Smooth muscle cell (in vitro differentiated cells): ENCODE measurements at regions not wholly inside any gene's neighbourhood (a gene's known extent, or its start where the extent isn't known, plus 50 kb on each side); places are given as distances from the start of the nearest gene placed in this dataset.

Experiments
- DNase-seq: peaks from one replicate; lab custom pipeline; 2025; ENCODE audit not compliant: unreplicated experiment; lab: John Stamatoyannopoulos, UW
- H2AFZ ChIP-seq: fragments of 200-600 bp; sonication (generic); 2 replicates; pipeline ENCODE4 v1.6.0; 2016; ENCODE audit warnings: antibody characterized with exemption, low read depth, mild to moderate bottlenecking
- H3F3A ChIP-seq: fragments of 200-600 bp; sonication (generic); 2 replicates; pipeline ENCODE4 v1.6.0; 2017; ENCODE audit warnings: antibody characterized with exemption, low read depth
- H3K27ac ChIP-seq: fragments of 200-600 bp; sonication (generic); 2 replicates; pipeline ENCODE4 v1.5.1; 2016; ENCODE audit warnings: low read depth, mild to moderate bottlenecking
- H3K27me3 ChIP-seq: fragments of 200-600 bp; sonication (generic); 2 replicates; pipeline ENCODE4 v1.6.1; 2016; ENCODE audit warnings: low read depth, mild to moderate bottlenecking
- H3K36me3 ChIP-seq: fragments of 200-600 bp; sonication (generic); 2 replicates; pipeline ENCODE4 v1.5.1; 2016; ENCODE audit warnings: low read depth
- H3K4me1 ChIP-seq: fragments of 200-600 bp; sonication (generic); 2 replicates; pipeline ENCODE4 v1.5.1; 2016; ENCODE audit warnings: low read depth
- H3K4me2 ChIP-seq: fragments of 200-600 bp; sonication (generic); 2 replicates; pipeline ENCODE4 v1.6.0; 2016; ENCODE audit warnings: mild to moderate bottlenecking
- H3K4me3 ChIP-seq: fragments of 200-600 bp; sonication (generic); 2 replicates; pipeline ENCODE4 v1.5.1; 2016; ENCODE audit warnings: mild to moderate bottlenecking
- H3K79me2 ChIP-seq: fragments of 200-600 bp; sonication (generic); 2 replicates; pipeline ENCODE4 v1.6.0; 2016; ENCODE audit warnings: low read depth, mild to moderate bottlenecking
- H3K9ac ChIP-seq: fragments of 200-600 bp; sonication (generic); 2 replicates; pipeline ENCODE4 v1.6.0; 2016; ENCODE audit warnings: low read depth
- H3K9me3 ChIP-seq: fragments of 200-600 bp; sonication (generic); replicated peaks from 2 replicates; pipeline ENCODE4 v1.5.1; 2016; ENCODE audit warnings: low read depth
- H4K20me1 ChIP-seq: fragments of 200-600 bp; sonication (generic); 2 replicates; pipeline ENCODE4 v1.6.0; 2016; ENCODE audit warnings: low read depth
- CTCF ChIP-seq: fragments of 200-600 bp; sonication (generic); IDR thresholded peaks from 2 replicates; pipeline ENCODE4 v1.5.1; 2017; ENCODE audit warnings: borderline replicate concordance, mild to moderate bottlenecking, antibody characterized with exemption; ENCODE audit not compliant: insufficient read depth, poor library complexity, severe bottlenecking
- whole genome bisulfite sequencing: methylation state at CpG from one replicate; pipeline ENCODE4 v1.1.7; 2016; ENCODE audit warnings: low lambda C conversion rate; 5-methylcytosine and 5-hydroxymethylcytosine counted together

GRCh38 chr2:138327967-138328366 is 173.6 kb upstream of the SPOPL start:
- H3K4me1 ChIP-seq, result peaks cover 7% of the 10 kb centered on the region
- no peaks in the 10 kb centered on the region for H3K36me3 ChIP-seq
- H3K79me2 ChIP-seq, result no peaks in the 10 kb centered on the region
- no peaks in the 10 kb centered on the region for H3F3A ChIP-seq
- no peaks in the 10 kb centered on the region for H3K9me3 ChIP-seq
- H4K20me1 ChIP-seq, result no peaks in the 10 kb centered on the region
- H3K27ac ChIP-seq, result no peak overlapping the region
- H3K9ac ChIP-seq, result no peak overlapping the region
- H3K27me3 ChIP-seq, result no peaks in the 10 kb centered on the region
- 97% methylated on average over 1 of the region's 1 CpG for WGBS
- no peak for TF ChIP-seq CTCF
- no peak overlapping the region for H2AFZ ChIP-seq
- DNase-seq, result no peak
- no peak overlapping the region for H3K4me2 ChIP-seq
- no peak overlapping the region for H3K4me3 ChIP-seq

GRCh38 chr2:138329162-138329561 is 172.4 kb upstream of the SPOPL start:
- H2AFZ ChIP-seq, result no peak overlapping the region
- H4K20me1 ChIP-seq, result no peaks in the 10 kb centered on the region
- no peak for TF ChIP-seq CTCF
- no peaks in the 10 kb centered on the region for H3K27me3 ChIP-seq
- H3K4me1 ChIP-seq, result peaks cover 7% of the 10 kb centered on the region
- no peaks in the 10 kb centered on the region for H3K36me3 ChIP-seq
- DNase-seq, result no peak
- H3K27ac ChIP-seq, result no peak overlapping the region
- H3F3A ChIP-seq, result no peaks in the 10 kb centered on the region
- WGBS, result 90% methylated on average over 3 of the region's 3 CpGs
- H3K79me2 ChIP-seq, result no peaks in the 10 kb centered on the region
- no peak overlapping the region for H3K9ac ChIP-seq
- H3K4me2 ChIP-seq, result no peak overlapping the region
- no peak overlapping the region for H3K4me3 ChIP-seq
- no peaks in the 10 kb centered on the region for H3K9me3 ChIP-seq

GRCh38 chr2:138329591-138329990 is 172.0 kb upstream of the SPOPL start:
- H3K4me2 ChIP-seq, result no peak overlapping the region
- H3K4me3 ChIP-seq, result no peak overlapping the region
- H3K79me2 ChIP-seq, result no peaks in the 10 kb centered on the region
- H3K27ac ChIP-seq, result no peak overlapping the region
- TF ChIP-seq CTCF, result no peak
- no peak for DNase-seq
- H3K4me1 ChIP-seq, result peaks cover 7% of the 10 kb centered on the region
- no peak overlapping the region for H2AFZ ChIP-seq
- H3K27me3 ChIP-seq, result no peaks in the 10 kb centered on the region
- H3F3A ChIP-seq, result no peaks in the 10 kb centered on the region
- no peaks in the 10 kb centered on the region for H3K9me3 ChIP-seq
- WGBS, result 71% methylated on average over 1 of the region's 1 CpG
- no peak overlapping the region for H3K9ac ChIP-seq
- no peaks in the 10 kb centered on the region for H3K36me3 ChIP-seq
- no peaks in the 10 kb centered on the region for H4K20me1 ChIP-seq

GRCh38 chr2:138333121-138333520 is 168.4 kb upstream of the SPOPL start:
- H3K9me3 ChIP-seq, result no peaks in the 10 kb centered on the region
- H3K4me2 ChIP-seq, result no peak overlapping the region
- H3K27ac ChIP-seq, result no peak overlapping the region
- H3K36me3 ChIP-seq, result no peaks in the 10 kb centered on the region
- H3F3A ChIP-seq, result peaks cover 9% of the 10 kb centered on the region
- H2AFZ ChIP-seq, result no peak overlapping the region
- peaks cover 20% of the 10 kb centered on the region for H3K4me1 ChIP-seq
- DNase-seq, result no peak
- no peaks in the 10 kb centered on the region for H4K20me1 ChIP-seq
- no peak overlapping the region for H3K4me3 ChIP-seq
- TF ChIP-seq CTCF, result no peak
- no peaks in the 10 kb centered on the region for H3K27me3 ChIP-seq
- H3K9ac ChIP-seq, result no peak overlapping the region
- H3K79me2 ChIP-seq, result no peaks in the 10 kb centered on the region
